ENCODE measurements at regions not wholly inside any gene's neighbourhood (a gene's known extent, or its start where the extent isn't known, plus 50 kb on each side); places are given as distances from the start of the nearest gene placed in this dataset.

DNA sequence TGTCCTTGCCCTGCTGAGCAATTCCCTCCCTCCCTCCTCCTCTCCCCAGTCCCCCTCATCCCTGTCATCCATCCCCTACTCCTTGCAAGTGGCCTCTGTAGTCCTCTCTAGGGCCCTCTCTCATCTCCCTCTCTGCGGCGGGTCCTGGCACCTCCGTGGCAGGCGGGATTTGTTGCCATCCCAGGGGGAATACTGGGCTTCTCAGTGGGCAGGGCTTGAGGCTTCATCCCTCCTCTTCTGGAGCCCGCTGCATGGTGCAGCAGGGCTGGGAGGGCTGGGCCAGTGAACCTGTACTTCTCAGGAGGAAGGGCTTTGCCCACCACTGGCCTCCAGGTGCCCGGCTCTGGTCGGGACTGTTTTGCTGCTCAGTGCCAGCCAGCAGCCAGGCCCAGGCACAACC is 216.2 kb downstream of the TFCP2L1 start:
- TF ChIP-seq, protein P1, sequence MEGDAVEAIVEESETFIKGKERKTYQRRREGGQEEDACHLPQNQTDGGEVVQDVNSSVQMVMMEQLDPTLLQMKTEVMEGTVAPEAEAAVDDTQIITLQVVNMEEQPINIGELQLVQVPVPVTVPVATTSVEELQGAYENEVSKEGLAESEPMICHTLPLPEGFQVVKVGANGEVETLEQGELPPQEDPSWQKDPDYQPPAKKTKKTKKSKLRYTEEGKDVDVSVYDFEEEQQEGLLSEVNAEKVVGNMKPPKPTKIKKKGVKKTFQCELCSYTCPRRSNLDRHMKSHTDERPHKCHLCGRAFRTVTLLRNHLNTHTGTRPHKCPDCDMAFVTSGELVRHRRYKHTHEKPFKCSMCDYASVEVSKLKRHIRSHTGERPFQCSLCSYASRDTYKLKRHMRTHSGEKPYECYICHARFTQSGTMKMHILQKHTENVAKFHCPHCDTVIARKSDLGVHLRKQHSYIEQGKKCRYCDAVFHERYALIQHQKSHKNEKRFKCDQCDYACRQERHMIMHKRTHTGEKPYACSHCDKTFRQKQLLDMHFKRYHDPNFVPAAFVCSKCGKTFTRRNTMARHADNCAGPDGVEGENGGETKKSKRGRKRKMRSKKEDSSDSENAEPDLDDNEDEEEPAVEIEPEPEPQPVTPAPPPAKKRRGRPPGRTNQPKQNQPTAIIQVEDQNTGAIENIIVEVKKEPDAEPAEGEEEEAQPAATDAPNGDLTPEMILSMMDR (IDR thresholded peaks at IDR 0.05): no peak
- TF ChIP-seq POLR2A (IDR thresholded peaks at IDR 0.05): no peak
